SW 1271 (cell line): ENCODE measurements at regions not wholly inside any gene's neighbourhood (a gene's known extent, or its start where the extent isn't known, plus 50 kb on each side); places are given as distances from the start of the nearest gene placed in this dataset.

ENCODE experiments used
- DNase-seq, 2 experiments: peaks; one replicate each; lab custom pipeline; 2025; lab: John Stamatoyannopoulos, UW

DNA sequence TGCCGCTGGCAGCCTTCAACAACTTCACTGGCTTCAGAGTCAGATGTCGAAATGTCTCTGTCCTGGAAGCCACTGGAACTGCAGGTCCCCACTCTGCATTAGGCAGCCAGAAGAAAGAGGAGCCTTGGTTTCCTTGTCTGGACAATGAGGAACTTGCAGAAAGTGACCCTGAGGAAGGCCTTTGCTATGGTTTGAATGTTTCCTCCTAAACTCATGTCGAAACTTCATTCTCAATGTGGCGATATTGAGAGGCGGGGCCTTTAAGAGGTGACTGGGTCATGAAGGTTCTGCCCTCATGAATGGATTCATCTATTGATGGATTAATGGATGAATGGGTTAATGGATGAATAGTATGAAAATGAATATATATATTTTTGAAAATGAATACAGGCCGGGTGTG, 61.6 kb upstream of the GPR26 start:
- DNase-seq, result no peak

DNA sequence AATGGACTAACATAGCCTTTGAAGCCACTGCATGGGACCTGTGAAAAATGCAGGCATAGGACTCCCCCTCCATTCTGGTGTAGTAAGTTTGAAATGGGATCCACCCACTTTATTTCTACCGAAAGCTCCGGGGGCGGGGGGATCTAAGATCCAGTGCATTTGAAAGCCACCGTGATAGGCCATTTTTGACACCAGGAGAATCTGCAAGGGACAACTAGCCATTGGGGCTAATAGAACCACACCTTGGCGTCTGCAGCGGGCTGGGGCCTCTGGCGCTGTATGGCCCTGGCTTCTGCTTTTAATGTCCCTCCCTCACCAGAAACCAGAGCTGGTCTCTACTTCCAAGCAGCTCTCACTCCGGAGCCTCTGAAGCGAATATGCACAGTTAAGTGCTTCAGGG, 60.1 kb upstream of the GPR26 start:
- DNase-seq, result no peak

DNA sequence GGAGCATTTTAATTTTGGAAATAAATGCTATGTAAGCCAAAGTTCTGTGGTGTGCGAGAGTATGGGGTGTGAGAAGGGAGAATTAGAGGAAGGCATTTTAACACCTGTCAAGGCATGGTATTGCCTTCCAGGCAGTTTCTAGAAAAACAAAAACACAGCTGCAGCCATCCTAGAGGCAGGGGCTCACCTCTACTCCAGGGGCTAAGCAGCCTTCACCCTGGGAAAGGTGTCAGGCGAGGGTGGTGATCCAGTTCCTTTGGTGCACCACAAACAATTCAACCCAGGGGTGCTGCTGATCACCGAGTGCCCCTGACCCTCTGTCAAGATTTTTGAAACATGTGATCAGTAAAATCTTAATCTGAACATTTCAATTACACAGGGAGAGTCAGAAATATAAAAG, 59.2 kb upstream of the GPR26 start:
- DNase-seq, result no peak

DNA sequence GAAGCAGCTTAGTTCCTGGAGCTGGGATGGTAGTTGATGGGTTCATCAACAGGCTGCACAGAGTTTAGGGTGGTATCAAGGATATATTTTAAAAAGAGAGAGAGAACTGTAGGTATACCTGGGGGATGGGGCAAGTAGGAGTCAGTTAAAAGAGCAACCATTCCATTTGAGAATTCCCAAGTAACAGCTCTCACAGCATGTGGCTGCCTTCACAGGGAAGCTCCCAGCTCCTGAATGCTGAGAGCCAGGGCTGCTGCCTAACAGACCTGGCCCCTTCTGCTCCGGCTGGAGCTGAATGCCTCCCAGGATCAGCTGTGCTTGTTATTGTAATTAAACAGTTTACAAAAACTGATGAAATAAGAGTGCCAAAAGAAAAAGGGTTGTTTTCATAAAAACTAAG, 58.8 kb upstream of the GPR26 start:
- DNase-seq, result no peak

DNA sequence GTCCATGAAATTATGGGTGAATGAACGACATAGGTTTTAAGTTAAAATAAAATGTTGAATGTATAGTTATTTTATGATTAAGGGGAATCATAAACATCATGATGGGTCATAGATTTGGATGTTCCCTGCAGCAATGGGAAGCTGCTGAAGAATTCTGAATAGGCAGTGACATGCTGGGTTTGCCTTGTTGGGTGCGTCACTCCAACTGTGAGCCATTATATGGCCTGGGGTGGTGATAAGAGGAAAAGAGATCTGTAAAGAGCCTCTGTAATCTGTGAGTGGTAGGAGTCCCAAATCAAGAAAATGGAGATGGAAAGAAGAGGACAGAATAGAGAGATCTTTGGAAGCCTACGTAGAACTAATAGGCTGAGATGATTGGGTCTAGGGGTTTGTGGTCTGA, 58.1 kb upstream of the GPR26 start:
- no peak for DNase-seq

DNA sequence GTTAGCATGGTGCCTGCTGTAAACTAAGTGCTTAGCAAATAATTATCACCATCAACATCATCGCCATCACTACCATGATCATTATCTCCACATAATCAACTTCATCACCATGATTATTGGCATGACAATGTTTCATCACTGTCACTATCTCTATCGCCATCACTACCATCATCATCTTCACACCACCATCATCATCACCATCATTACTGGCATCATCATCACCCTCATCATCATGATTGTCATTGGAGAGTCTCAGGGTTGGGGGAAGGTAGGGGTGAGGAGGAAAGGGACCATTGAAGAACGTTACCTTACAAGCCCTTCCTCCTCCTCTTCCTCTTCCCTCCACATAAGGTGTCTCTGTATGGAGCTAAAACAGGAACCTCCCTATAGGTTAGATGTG, 54.9 kb upstream of the GPR26 start:
- DNase-seq, result no peak

DNA sequence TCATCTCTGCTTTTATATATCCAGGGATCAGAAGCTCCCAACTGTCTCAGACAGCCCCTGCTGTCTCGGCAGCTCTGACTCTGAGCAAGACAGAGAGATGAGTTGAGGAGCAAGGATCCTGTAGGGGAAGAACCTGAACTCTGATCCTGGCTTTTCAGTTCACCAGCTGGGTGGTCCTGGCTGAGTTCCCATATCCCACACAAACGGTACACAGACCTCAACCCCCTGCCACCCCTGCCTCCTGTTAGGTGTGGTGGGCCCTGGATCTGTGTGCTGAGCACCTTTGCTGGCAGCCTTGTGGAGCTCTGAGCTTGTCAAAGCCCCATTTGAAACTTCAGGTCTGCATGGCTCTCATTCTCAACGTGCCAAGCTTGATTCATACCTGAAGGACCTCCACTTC, 54.3 kb upstream of the GPR26 start:
- no peak for DNase-seq

DNA sequence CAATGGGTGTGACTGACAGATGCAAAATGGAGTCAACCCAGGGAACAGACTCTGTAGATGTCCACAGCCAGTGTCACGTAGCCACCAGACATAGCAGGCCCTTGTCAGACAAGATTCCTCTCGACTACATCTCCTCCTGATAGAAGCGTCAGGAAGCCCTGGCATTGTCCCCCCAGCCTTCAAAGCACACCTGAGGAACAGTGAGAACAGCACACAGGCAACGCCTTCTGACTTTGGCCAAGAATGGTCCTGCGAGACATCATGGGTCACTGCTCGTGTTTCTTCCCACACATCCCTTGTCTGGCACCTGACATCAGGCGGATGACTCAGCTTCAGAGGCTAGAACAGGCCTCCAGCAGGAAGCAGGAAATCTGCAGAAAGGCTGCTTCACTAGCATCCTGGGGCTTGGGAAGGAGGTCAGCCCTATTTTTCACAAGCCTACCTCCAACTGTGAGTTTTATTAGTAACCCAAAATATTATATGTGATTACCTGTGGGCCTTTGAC, 52.8 kb upstream of the GPR26 start:
- DNase-seq, result no peak

DNA sequence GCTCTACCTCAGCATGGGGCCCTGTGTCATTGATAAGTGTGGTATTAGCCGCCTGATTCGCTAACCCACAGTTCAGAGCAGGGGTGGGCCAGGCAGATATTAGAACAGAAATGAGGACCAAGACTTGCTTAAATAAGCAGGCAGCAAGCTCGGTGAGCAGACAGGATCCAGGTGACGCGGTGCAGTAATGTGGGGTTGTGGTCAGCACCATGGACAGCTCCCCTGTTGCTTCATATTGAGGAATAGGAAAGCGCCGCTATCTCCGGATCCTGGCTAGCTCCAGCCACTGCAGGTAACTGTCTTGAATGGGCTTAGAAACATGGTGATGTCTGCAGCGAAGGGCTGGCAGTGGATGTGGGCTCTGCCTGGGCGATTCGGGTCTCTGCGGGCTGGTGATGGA, 51.3 kb upstream of the GPR26 start:
- DNase-seq, result no peak
